ENCODE measurements at regions not wholly inside any gene's neighbourhood (a gene's known extent, or its start where the extent isn't known, plus 50 kb on each side); places are given as distances from the start of the nearest gene placed in this dataset.

DNA sequence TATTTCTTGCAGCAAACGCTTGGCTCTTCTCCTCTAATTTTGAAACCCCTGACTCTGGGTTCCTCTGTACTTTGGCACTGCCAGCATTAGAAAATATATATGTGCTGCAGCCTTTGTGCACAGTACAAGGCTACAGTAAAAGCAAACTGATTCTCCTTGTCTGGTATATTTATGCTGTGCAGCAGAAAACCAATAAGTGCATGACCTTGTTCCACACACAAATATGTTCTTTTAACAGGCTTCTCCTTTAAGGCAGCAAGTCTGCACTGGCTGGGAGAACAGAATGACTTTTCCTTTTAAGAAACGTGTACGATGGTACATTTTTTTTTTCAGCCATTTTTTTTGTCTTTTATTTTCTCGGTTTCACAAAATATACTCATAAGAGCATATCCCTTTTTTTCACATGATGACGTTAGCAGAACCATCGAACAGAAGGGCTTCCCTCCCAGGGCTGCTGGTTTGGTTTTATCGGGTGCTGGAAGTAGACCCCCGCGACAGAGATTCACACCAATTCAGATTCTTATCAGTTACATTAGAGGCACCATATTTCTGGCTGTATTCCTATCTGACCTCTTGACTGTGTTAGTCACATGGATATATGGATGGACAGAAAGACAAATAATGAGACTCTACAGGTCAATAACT lies 129.9 kb upstream of the ARID1B start:
- DNase-seq, result no peak

DNA sequence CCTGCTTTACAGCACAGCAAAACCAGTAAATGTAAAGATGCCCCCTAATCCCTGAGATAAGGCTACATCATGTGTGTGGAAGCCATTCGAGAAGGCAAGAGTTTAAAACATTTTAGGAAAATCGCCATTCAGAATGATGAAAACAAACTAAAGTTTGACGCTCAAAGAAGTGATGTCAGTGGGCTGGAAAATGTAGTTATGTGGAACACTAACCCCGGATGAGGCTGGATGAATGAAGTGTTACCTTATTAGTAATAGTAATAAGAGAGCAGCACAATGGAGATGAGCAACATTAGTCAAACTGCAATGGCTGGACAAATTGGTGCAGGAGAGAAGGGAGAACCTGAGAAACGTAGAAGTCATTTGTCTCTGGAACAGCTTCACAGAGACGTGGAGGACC lies 130.7 kb upstream of the ARID1B start:
- DNase-seq, result no peak

DNA sequence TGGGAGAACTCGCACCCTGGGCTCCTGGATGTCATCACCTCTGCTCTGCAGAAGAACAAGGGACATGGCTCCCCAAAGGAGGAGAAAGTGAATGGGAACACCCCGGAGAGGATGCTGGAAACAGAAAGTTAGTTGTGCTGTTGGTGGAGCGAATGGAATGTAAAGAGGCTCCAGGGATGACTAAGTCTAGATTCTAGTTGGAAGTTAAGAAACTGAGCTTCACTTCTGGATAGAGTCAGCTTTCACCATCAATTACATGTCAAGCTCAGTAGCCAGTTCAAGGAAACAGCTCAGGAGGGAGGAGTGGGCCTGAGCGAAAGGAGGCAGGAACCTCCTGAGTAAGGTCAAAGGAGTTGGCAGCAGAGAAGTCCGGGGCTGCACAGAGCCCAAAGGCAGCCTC lies 132.1 kb upstream of the ARID1B start:
- DNase-seq, result no peak

DNA sequence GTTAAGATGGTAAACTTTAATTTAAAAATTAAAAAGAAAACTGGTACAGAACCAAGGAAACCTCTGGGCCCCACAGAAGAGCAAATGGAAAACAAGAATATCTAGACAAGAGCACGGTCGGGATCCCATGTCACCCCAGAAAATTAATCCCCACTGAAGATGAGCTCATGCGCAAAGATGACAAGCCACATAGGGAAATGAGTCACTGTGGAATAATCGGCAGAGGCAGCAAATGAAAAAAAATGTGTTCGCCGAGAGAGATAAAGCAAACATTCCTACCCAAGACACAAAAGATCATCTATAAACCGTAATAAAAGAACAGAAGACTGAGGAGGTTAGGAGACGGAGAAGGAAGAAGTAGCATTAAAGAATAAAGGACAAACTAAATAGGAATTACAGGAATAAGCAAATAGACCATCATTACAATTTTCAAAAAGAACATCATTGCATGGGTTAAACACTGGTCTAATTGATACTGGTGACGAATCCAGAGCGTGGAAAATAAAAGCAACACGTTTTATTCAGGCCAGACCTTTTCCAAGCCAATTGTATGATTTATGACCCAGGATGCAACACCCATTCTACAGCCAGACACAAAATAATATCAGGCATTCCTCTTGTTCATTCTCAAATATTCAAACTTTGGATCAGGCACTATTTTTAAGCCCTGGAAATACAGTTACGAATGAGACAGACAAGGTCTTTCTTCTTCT lies 138.0 kb upstream of the ARID1B start:
- no peak for DNase-seq

DNA sequence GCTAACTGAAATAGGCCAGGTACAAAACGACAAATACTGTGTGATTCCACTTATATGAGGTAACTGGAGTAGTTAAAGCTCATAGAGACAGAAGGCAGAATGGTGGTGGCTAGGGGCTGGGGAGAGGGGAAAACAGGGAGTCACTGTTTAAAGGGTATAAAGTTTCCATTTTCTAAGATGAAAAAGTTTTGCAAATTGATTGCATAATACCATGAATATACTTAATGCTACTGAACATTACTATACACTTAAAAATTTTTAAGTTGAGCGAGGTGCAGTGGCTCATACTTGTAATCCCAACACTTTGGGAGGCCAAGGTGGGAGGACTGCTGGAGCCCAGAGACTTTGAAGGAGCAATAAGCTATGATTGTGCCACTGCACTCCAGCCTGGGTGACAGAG lies 138.6 kb upstream of the ARID1B start:
- no peak for DNase-seq

DNA sequence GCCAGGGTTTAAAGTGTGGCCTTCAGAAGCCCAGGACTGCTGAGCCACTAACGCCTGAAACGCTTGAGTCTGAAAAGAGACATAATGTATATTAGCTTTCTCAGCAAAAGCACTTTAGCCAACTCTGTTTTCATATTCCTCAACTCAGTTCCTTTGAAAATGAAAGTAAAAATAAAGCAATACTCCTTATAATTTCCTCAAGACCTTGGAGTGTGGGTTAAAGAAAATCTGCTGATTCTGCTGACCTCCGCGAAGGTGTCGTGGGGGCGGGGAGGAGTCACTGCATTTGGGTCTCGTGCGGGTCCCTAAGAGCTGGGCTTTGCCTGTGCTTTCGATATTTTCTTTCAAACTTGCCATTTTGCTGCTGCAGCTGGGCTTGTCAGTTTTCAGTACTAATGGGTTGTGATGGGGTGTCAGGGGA lies 142.2 kb upstream of the ARID1B start:
- no peak for DNase-seq

DNA sequence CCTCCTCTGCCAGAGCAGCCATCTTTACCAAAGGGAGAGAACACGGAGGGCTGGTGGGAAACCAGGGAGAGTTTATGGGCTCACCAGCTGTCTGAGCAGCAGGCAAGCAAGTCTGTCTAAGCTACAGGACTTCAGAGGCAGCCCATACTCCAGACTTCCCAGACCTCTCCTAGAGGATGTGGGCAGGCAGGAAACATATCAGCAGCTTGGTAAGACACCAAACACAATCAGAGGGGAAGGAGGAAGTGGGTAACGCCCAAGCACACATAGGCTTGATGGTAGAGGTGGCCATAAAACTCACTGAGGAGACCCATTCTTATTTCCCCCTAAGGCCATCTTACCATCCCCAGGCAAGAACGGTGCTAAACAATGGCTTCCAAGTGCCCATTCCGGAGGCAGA lies 143.1 kb upstream of the ARID1B start:
- DNase-seq, result no peak

DNA sequence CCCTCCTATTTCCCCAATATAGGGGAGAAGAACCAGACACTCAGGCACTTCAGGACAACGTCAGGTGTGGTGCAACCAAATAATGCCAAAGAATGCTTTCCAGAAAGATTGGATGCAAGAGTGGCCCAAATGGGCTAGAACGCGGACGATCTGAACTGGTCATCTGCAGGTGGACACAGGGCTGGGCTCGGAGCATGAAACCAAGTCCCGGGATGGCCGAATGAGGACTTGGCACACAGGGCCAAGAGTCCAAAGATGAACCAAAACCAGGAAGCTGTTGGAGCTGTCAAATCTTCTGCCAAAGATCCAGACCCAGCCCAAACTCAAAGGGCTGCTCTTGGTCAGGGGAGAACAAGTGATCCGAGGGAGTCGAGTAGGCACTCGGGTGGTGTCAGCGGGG lies 143.9 kb upstream of the ARID1B start:
- no peak for DNase-seq

DNA sequence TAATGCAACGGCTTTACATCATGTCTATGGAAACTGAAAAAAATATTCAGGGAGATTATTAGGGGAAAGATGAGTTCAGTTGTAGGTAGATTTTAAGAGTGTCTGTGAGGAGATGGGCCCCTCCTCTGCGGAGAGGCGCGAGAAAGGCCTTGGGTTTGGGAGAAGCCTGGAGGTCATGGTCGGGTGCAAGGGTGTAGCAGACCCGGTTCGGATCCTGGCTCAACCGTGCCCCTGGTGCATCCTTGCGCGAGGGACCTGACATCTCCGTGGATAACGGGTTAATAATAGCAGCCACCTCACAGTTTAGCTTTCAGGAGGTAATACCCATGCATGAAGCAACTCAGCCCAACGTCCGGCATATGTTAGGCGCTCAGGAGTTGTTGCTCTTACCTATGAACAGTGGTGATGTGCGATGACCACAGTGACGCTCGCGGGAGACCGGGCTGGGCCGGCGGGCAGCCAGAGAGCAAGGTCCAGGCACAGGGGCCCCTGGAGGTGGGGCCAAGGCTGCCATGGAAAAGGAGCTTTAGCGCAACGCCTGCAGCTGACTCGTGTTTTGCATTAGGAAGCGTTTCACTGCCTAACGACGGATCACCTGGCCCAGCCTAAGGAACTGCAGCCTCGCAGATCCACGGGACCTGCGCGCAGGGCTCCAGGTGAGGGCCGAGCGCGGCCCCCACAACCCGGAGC lies 146.4 kb upstream of the ARID1B start:
- no peak for DNase-seq

DNA sequence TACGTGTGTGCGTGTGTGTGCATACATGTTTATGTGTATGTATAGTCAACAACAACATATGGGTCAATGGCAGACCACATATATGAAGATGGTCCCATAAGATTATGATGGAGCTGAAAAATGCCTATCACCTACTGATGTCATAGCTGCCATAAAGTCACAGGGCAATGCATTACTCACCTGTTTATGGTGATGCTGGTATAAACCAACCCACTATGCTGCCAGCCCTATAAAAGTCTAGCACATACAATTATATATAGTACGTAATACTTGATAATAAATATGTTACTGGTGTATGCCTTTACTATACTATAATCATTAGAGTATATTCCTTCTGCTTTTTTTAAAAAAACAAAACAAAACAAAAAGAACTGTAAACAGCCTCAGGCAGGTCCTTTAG lies 148.4 kb upstream of the ARID1B start:
- DNase-seq, result no peak

DNA sequence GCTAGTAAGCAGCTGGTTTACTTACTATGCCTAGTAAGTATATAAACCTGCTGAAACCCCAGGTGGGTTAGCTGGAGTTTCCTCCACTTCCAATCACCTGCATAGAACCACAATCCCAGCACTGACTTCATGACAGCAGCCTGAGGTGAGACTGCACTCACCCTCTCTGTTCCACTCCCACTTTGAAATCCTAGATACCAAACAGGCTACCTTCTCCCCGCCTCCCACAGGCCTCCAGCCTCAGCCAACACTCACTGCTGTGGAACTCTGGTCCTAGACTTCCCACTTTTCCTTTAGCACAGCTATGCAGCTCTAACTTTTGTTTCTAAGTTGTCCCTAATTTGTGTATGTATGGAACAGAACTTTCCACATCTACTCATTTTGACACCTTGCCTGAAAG lies 149.7 kb upstream of the ARID1B start:
- DNase-seq, result peak; percentile 67

DNA sequence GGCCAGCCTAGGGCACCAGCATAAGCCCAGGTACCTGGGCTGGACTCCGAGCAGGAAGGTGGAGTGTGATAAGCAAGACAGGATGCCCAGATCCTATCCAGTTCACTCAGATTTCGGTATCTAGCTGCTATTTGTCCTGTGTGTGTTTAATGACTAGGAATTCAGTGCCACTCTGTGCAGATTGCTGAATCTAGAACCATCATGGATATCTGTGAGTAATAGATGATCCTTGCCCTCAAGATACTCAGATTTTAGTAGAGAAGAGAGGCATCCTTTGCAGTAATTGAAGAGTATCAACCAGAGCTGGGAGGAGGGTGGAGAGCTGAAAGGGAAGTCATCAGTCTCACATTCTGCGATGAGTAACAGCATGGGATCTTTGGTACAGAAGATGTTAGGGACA lies 155.0 kb upstream of the ARID1B start:
- no peak for DNase-seq

DNA sequence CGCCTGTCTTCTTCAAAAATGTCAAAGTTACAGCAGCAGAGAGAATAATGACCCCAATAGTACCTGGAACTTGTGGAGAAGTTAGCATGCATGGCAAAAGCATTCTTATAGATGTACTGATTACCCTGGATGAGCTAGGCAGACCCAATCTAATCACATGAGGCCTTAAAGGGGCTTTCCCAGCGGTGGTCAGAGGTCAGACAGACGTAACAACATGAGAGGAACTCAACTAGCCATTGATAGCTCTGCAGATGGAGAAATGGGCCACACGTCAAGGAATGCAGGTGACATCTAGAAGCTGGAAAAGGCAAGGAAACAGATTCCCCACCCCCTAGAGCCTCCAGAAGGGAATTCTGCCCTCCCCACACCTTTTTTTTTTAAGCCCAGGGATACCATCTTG lies 156.8 kb upstream of the ARID1B start:
- no peak for DNase-seq

DNA sequence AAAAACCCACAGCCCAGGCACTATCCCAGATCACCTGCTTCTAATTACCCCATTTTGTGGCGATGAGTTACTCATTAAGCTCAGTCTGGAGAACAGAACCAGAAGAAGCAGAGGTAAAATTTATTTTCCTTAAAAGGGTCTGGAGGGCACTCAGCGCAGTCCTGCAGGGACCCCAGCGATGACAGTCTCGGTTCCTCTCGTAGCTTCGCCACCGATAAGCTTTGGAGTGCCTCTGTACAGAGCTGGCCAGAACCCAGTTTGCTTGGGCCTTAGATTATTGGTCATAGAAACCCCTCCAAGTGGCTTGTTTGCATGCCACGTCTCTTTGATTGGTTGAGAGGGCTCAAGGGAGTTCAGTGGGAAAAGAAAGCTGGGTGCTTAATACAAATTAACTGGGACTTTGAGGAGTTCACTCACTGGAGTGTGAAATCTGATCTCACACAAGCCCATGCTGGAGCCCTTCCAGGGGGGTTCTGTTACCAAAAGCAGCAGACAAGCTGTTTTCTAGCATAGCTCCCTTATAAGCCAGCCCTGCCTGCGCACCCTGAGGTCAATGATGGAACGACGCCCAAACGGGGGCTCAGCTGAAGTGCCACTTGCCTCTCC lies 158.5 kb upstream of the ARID1B start:
- DNase-seq, result no peak

DNA sequence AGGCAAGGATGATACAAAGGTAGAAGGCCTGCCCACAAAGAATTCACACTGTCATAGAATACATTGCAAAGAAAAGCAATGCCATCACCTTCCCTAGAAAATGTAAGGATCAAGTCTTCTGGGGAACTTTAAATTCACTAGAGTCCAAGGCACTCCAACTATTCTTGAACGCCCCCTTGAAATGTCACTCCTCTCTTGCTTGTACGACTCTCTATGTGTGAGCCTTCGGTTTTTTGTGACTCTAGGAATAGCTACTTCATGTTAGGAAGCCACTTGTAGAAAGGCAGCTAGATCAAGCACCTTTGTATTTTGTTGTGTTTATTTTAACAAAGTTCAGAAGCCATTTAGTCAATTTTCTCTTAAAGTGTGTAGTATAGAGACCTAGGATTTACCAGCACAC lies 159.2 kb upstream of the ARID1B start:
- no peak for DNase-seq

DNA sequence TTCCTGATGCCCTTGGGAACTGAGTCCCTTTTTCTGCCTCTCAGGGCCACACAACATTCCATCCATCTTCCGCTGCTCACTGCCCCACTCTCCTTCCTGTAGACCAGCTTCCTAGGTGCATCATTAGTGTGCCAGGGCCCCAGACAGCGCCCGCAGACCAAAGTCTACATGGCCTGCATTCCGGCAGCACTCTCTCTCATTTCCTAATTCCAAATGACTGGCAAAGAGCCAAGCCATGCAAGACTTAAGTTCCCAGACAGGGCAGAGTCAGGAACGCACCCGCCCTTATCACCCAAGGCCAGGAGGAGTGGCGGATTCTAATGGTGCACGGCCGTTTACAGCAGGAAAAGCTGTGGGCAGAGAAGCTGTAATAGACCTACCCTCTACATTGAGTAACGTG lies 159.8 kb upstream of the ARID1B start:
- DNase-seq, result no peak

DNA sequence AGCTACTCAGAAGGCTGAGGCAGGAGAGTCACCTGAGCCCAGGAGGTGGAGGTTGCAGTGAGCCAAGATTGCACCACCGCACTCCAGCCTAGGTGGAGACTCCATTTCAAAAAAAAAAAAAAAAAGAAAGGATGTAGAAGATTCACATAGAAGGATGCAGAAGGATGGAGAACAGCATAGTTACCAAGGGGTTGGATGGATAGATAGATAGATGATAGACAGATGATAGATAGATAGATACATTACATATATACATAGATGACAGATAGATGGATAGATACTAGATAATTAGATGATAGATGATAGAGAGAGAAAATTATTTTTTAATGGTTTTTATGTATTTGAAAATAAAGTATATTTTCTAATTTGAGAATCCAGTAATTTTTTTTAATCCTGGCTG lies 160.7 kb upstream of the ARID1B start:
- DNase-seq, result no peak

DNA sequence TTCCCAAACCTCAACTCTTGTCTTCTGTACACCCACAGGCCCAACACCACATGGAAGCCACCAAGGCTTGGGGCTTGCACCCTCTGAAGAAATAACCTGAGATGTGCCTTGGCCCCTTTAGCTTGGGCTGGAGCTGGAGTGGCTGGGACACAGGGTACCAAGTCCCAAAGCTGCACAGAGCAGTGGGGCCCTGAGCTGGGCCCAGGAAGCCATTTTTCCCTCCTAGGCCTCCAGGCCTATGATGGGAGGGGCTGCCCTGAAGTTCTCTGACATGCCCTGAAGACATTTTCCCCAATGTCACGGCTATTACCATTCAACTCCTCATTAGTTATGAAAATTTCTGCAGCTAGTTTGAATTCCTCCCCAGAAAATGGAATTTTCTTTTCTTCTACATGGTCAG lies 163.2 kb upstream of the ARID1B start:
- DNase-seq, result no peak

DNA sequence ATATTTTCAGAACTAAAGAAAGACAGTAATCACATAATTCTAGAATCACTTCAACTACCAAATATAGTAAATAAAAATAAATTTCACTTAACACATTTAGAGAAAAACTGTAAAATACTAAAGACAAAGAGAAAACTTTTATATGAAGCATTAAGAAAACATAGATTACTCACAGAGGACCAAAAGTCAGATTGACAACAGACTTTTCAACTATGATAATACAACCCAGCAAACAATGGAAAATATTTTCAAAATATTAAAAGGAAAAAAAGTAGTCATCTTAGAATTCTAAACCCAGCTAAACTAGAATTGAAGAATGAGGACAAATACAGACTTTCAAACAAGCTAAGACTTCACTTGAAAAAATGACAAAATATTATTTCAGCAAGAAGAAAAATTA lies 164.8 kb upstream of the ARID1B start:
- no peak for DNase-seq

DNA sequence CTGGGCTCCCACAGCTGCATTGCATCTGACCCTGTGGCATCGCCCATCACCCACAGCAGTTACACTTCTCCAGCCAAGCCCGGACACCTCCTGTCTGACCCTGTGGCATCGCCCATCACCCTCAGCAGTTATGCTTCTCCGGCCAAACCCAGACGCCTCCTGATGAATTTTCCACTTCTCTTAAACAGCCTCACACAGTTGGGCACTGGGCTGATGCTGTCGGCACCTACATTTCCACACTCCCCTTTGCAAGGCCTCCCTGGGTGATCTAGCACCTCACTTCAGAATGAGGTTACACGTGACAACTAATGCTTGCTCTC lies 175.2 kb upstream of the ARID1B start:
- DNase-seq, result no peak

DNA sequence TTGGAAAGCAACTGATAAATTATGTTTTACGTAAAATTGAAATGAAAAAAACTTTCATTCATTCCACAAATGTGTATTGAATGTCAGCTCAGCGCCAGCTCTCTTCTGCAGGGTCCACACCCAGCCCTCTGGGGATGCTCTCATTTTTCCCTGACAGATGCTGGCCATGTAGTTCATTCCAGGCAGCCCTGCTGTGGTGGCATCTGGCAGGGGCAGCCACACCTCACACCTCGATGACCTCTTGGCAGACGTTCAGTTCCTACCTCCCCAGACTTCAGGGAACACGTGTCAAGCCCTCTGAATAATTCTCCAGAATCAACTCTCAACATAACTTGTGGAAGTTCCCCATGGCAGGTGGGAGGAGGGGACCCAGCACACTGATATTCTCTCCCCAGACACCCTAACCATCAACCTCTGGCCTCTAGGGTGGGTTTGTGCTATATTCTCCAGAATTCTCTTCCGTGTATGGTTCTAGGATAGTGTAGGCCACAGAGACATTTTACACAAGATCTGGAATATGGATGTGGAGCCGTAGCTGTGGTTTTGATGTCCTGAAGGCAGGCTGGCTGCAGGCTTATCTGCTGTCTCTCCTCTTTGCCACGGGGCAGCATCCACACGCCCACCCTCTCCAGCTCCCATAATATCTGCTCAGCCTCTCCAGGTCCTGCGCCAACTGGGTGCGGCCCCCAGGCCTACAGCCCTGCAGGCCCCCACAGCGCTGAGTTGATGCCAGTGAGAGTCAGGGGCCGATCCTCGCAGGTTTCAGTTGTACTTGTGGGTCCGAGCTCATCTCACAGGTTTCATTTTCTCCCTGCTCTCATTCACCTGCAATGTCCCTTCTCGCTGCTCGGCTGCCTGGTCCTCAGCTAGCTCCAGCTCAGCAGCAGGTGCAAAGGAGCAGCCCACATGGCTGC lies 175.8 kb upstream of the ARID1B start:
- no peak for DNase-seq

DNA sequence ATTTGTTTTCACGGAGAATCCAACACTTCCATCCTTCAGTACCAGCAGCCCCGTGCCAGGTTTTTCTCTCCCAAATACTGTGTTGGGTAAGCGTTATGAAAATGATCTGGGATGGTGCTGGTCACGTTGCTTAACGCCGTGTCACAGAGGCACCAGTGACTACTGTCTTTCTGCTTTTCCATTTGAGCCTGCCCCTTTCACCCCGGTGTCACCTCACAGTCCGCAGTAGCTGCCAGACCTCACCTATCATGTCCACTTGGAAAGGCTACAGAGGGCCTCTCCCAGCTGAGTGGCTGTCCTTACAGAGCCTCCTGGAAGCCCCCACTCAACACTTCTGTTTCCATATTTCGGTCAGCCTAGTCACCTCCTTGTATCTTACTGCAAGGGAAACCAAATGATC lies 176.5 kb upstream of the ARID1B start:
- no peak for DNase-seq

DNA sequence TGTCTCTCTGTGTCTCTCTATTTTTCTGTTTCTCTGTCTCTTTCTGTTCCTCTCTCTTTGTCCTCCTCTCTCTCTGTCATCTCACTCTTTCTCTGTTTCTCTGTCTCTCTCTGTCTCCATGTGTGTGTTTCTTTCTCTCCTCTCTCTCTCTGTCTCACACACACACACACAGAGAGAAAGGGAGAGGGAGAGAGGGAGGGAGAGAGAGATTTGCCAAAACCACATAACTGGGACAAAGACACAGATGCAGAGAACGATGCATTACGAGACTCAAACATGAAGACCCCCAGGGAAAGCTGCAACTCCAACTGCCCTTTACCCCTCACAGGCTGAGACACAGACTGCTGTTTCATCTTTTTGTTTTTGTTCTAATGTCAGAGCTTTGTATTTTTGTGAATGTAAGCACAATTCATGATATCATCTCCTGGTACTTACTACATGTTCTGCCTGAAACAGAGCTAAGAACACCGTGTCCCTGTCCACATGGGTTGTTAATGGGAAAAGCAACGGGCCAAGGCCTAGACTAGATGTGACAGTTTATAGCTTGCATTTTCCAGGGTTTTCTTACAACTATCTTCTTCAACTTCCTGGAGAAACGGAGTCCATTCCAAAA lies 177.1 kb upstream of the ARID1B start:
- DNase-seq, result no peak

Data from islet precursor cell (in vitro differentiated cells).